BE2C (cell line): ENCODE measurements at regions not wholly inside any gene's neighbourhood (a gene's known extent, or its start where the extent isn't known, plus 50 kb on each side); places are given as distances from the start of the nearest gene placed in this dataset.

Experiments
- DNase-seq: peaks from one replicate; pipeline ENCODE4 v3.0.0-alpha.2; 2020
- H3K27me3 ChIP-seq: fragments of 250-450 bp; sonication (Bioruptor Pico); 2 replicates; pipeline ENCODE4 v1.5.1; 2020; ENCODE audit warnings: mild to moderate bottlenecking
- H3K36me3 ChIP-seq: fragments of 250-450 bp; sonication (Bioruptor Pico); 2 replicates; pipeline ENCODE4 v1.5.1; 2020; ENCODE audit warnings: mild to moderate bottlenecking
- H3K4me1 ChIP-seq: fragments of 250-450 bp; sonication (Bioruptor Pico); 2 replicates; pipeline ENCODE4 v1.5.1; 2020
- H3K4me3 ChIP-seq: 2 replicates; pipeline ENCODE4 v1.5.1; 2011; ENCODE audit warnings: low read depth, low read length
- H3K9me3 ChIP-seq: fragments of 250-450 bp; sonication (Bioruptor Pico); 2 replicates; pipeline ENCODE4 v1.5.1; 2020
- CTCF ChIP-seq: IDR thresholded peaks from 2 replicates; pipeline ENCODE4 v1.5.1; 2012; ENCODE audit warnings: mild to moderate bottlenecking, low read depth, low read length

DNA sequence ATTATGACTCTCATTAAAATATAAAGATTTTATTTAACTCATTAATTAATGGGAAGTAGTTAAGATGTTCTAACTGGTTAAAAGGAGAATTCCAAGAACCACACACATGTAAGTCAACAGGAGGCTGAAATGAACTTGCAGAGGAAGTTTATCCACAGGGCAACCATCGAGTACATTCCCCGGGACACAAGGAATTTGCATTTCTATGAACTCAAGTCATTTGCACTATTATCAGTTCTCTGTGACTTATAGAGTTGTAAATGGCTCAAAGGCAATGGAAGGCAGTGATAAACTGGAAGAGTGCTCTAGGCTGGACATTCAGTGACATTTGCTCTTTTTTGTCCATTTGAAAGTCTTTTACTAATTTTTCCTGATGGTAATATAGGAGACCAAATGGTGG, 97.4 kb downstream of the SNX5 start:
- Histone ChIP-seq H3K4me1 (peaks cover 4% of the 10 kb centered on the region), H3K27me3 (no peaks in the 10 kb centered on the region), H3K4me3 (no peak overlapping the region), H3K36me3 (no peaks in the 10 kb centered on the region), H3K9me3 (no peaks in the 10 kb centered on the region)
- no peak for TF ChIP-seq CTCF
- no peak for DNase-seq

- Histone ChIP-seq H3K4me1 (peaks cover 4% of the 10 kb centered on the region), H3K36me3 (no peaks in the 10 kb centered on the region), H3K27me3 (no peaks in the 10 kb centered on the region), H3K4me3 (no peak overlapping the region), H3K9me3 (no peaks in the 10 kb centered on the region)
- no peak for DNase-seq
- no peak for TF ChIP-seq CTCF
Measured at GRCh38 chr20:17870086-17870740, 98.4 kb downstream of the SNX5 start.

- H3K9me3 ChIP-seq: no peaks in the 10 kb centered on the region
- H3K4me1 ChIP-seq: peaks cover 4% of the 10 kb centered on the region
Measured at GRCh38 chr20:17869295-17869994, 99.1 kb downstream of the SNX5 start.

GRCh38 chr20:17868700-17869231, 99.8 kb downstream of the SNX5 start:
- no peak for TF ChIP-seq CTCF
- H3K27me3 ChIP-seq: no peaks in the 10 kb centered on the region
- H3K9me3 ChIP-seq: no peaks in the 10 kb centered on the region
- H3K4me1 ChIP-seq: peaks cover 6% of the 10 kb centered on the region
- no peak for DNase-seq
- no peak overlapping the region for H3K4me3 ChIP-seq
- H3K36me3 ChIP-seq: no peaks in the 10 kb centered on the region

More at GRCh38 chr20:17869295-17869994, 99.1 kb downstream of the SNX5 start:
- H3K27me3 ChIP-seq: no peaks in the 10 kb centered on the region
- DNase-seq: no peak
- no peaks in the 10 kb centered on the region for H3K36me3 ChIP-seq
- no peak for TF ChIP-seq CTCF
- H3K4me3 ChIP-seq: no peak overlapping the region

DNA sequence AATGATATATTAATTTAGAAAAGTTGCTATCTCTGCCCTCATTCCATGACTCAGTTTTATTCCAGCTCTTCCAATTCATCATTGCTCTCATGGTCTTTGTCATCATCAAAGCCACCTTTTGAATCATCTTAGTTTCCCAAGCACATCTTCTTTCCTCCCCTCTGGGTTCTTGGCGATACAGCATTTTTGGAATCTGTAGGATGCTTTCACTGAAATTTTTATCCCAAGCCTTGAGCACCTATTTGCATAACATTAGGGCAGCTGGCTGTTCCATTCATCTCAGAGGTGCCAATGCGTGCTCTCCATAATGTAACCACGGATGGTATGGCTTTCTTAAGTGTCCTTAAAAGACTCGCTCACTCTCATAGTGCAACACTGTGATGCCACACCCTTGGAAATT, 100.4 kb downstream of the SNX5 start:
- H3K27me3 ChIP-seq: no peaks in the 10 kb centered on the region
- H3K4me1 ChIP-seq: peaks cover 7% of the 10 kb centered on the region
- H3K9me3 ChIP-seq: no peaks in the 10 kb centered on the region
- DNase-seq: no peak
- TF ChIP-seq CTCF: no peak
- H3K4me3 ChIP-seq: no peak overlapping the region
- no peaks in the 10 kb centered on the region for H3K36me3 ChIP-seq
